HCT116 (cell line): ENCODE measurements at regions not wholly inside any gene's neighbourhood (a gene's known extent, or its start where the extent isn't known, plus 50 kb on each side); places are given as distances from the start of the nearest gene placed in this dataset.

Experiments
- ATAC-seq: fragments of 200-7000 bp; cut with Tn5 transposase; 2 replicates; pipeline ENCODE4 v1.9.1; 2020; ENCODE audit warnings: mild to moderate bottlenecking, moderate library complexity
- BruUV-seq: library from RNA; stranded (reverse); fragments of 400-500 nt; replicated peaks from 2 replicates; lab custom pipeline; 2021; lab: Mats Ljungman, UMichigan
- CTCF ChIA-PET: fragments of 300-600 bp; sonication (Branson Sonifier 250); formaldehyde crosslinking; loops from one replicate; lab custom pipeline; 2021; ENCODE audit warnings: antibody characterized with exemption; lab: Charles Lee
- POLR2A ChIA-PET: fragments of 300-600, 350-600 bp; sonication (Branson Sonifier 250); formaldehyde crosslinking; loops from one replicate; lab custom pipeline; 2021; ENCODE audit warnings: antibody characterized with exemption; lab: Charles Lee
- RAD21 ChIA-PET, 2 experiments: fragments of 300-600 bp; sonication (Branson Sonifier 250); formaldehyde crosslinking; loops; one replicate each; lab custom pipeline; 2023; ENCODE audit warnings: low total read pairs in 2 of 2; ENCODE audit not compliant: uncharacterized antibody in 2 of 2, unreplicated experiment in 2 of 2, low non-redundant PET in 1 of 2; lab: Charles Lee
- DNase-seq: peaks from one replicate; pipeline ENCODE4 v3.0.0-alpha.2; 2010; ENCODE audit warnings: low read depth, low spot score
- H2AFZ ChIP-seq: fragments of 200-600 bp; shearing (Covaris generic), sonication (generic); 2 replicates; pipeline ENCODE4 v1.6.1; 2017; ENCODE audit warnings: low read depth, mixed run types, mixed read lengths, antibody characterized with exemption, low read length; ENCODE audit not compliant: poor library complexity, severe bottlenecking
- H3K27ac ChIP-seq: 2 replicates; pipeline ENCODE4 v1.5.1; 2012; ENCODE audit warnings: low read depth, low read length
- H3K27me3 ChIP-seq: fragments of 200-600 bp; sonication (generic); 2 replicates; pipeline ENCODE4 v1.6.1; 2016; ENCODE audit warnings: mixed run types, low read length, mixed read lengths; ENCODE audit not compliant: insufficient read depth
- H3K36me3 ChIP-seq, 2 experiments: fragments of 200-500 bp in 1 of 2; fragments of 200-600 bp in 1 of 2; sonication (Bioruptor generic) in 1 of 2; sonication (generic) in 1 of 2; 2 replicates each; pipeline versions ENCODE4 v1.5.1 to v1.6.1; 2014 to 2016; ENCODE audit warnings: low read length in 2 of 2, inconsistent platforms in 1 of 2, mixed read lengths in 1 of 2, mixed run types in 1 of 2; ENCODE audit not compliant: insufficient read depth in 2 of 2, control insufficient read depth in 1 of 2
- H3K4me1 ChIP-seq, 2 experiments: fragments of 200-600 bp in 1 of 2; sonication (generic) in 1 of 2; 2 replicates each; pipeline versions ENCODE4 v1.5.1 to v1.6.1; 2012 to 2017; ENCODE audit warnings: low read length in 2 of 2, inconsistent platforms in 1 of 2, mild to moderate bottlenecking in 1 of 2, mixed read lengths in 1 of 2, mixed run types in 1 of 2, moderate library complexity in 1 of 2; ENCODE audit not compliant: insufficient read depth in 2 of 2, control insufficient read depth in 1 of 2
- H3K4me2 ChIP-seq: fragments of 200-600 bp; sonication (generic); 2 replicates; pipeline ENCODE4 v1.6.1; 2017; ENCODE audit warnings: mixed run types, low read length, mixed read lengths
- H3K4me3 ChIP-seq, 2 experiments: fragments of 200-600 bp in 1 of 2; sonication (generic) in 1 of 2; replicated peaks in 1 of 2; 2 replicates each; pipeline ENCODE4 v1.5.1; 2011 to 2016; ENCODE audit warnings: low read length in 2 of 2, control low read depth in 1 of 2, low read depth in 1 of 2, mild to moderate bottlenecking in 1 of 2, mixed read lengths in 1 of 2, mixed run types in 1 of 2
- H3K79me2 ChIP-seq: fragments of 200-600 bp; sonication (generic); 2 replicates; pipeline ENCODE4 v1.6.1; 2017; ENCODE audit warnings: mild to moderate bottlenecking, mixed run types, low read length, moderate library complexity, mixed read lengths; ENCODE audit not compliant: insufficient read depth
- H3K9ac ChIP-seq: fragments of 200-600 bp; sonication (generic); 2 replicates; pipeline ENCODE4 v1.6.1; 2016; ENCODE audit warnings: low read length, mixed read lengths
- H3K9me2 ChIP-seq: fragments of 200-600 bp; sonication (generic), shearing (Covaris generic); 2 replicates; pipeline ENCODE4 v1.6.1; 2017; ENCODE audit warnings: mixed run types, mild to moderate bottlenecking, moderate library complexity; ENCODE audit not compliant: insufficient read depth
- H3K9me3 ChIP-seq, 2 experiments: fragments of 200-500 bp in 1 of 2; fragments of 200-600 bp in 1 of 2; sonication (Bioruptor generic) in 1 of 2; sonication (generic) in 1 of 2; 2 replicates each; pipeline ENCODE4 v1.6.1; 2014 to 2017; ENCODE audit warnings: low read length in 2 of 2, mixed read lengths in 2 of 2, inconsistent platforms in 1 of 2, low read depth in 1 of 2, mild to moderate bottlenecking in 1 of 2, mixed run types in 1 of 2, moderate library complexity in 1 of 2; ENCODE audit not compliant: control insufficient read depth in 1 of 2, insufficient read depth in 1 of 2
- H4K20me1 ChIP-seq: fragments of 200-600 bp; sonication (generic), shearing (Covaris generic); 2 replicates; pipeline ENCODE4 v1.6.1; 2017; ENCODE audit warnings: mixed run types, mild to moderate bottlenecking, moderate library complexity; ENCODE audit not compliant: insufficient read depth
- EGR1 ChIP-seq: IDR thresholded peaks from 2 replicates; pipeline ENCODE4 v1.6.1; 2012; ENCODE audit warnings: low read depth
- ELF1 ChIP-seq: IDR thresholded peaks from 2 replicates; pipeline ENCODE4 v1.6.1; 2012; ENCODE audit warnings: low read depth, borderline replicate concordance
- EZH2phosphoT487 ChIP-seq: fragments of 200-600 bp; IDR thresholded peaks from 2 replicates; pipeline ENCODE4 v1.6.1; 2018; ENCODE audit warnings: antibody characterized with exemption, borderline replicate concordance
- FOSL1 ChIP-seq: IDR thresholded peaks from 2 replicates; pipeline ENCODE4 v1.6.1; 2012; ENCODE audit warnings: low read depth
- JUND ChIP-seq: IDR thresholded peaks from 2 replicates; pipeline ENCODE4 v1.6.1; 2012
- POLR2A ChIP-seq: IDR thresholded peaks from 2 replicates; pipeline ENCODE4 v1.7.0; 2011; ENCODE audit warnings: borderline replicate concordance; ENCODE audit not compliant: insufficient read depth, insufficient read length; ENCODE audit errors: extremely low read depth
- POLR2AphosphoS5 ChIP-seq: IDR thresholded peaks from 2 replicates; pipeline ENCODE4 v1.6.1; 2011; ENCODE audit warnings: mild to moderate bottlenecking, low read depth, low read length, moderate library complexity
- RAD21 ChIP-seq: IDR thresholded peaks from 2 replicates; pipeline ENCODE4 v1.6.1; 2012; ENCODE audit warnings: low read depth, mild to moderate bottlenecking
- SIN3A ChIP-seq: IDR thresholded peaks from 2 replicates; pipeline ENCODE4 v1.6.1; 2012; ENCODE audit warnings: low read depth
- SP1 ChIP-seq: IDR thresholded peaks from 2 replicates; pipeline ENCODE4 v1.6.1; 2012; ENCODE audit warnings: low read depth
- TCF7L2 ChIP-seq: IDR thresholded peaks from 2 replicates; pipeline ENCODE4 v1.7.0; 2011; ENCODE audit warnings: borderline replicate concordance, inconsistent platforms; ENCODE audit not compliant: insufficient read depth, insufficient read length; ENCODE audit errors: extremely low read depth
- YY1 ChIP-seq: IDR thresholded peaks from 2 replicates; pipeline ENCODE4 v1.6.1; 2011; ENCODE audit warnings: low read length, low read depth, moderate library complexity, mild to moderate bottlenecking; ENCODE audit not compliant: insufficient replicate concordance; ENCODE audit errors: extremely low read depth
- ZFX ChIP-seq: fragments of 450-650 bp; IDR thresholded peaks from 2 replicates; pipeline ENCODE4 v1.6.1; 2017
- ZNF274 ChIP-seq: fragments of 200-500 bp; sonication (Bioruptor generic); IDR thresholded peaks from 2 replicates; pipeline ENCODE4 v1.6.1; 2014; ENCODE audit warnings: mild to moderate bottlenecking, low read depth, low read length, inconsistent platforms
- intact Hi-C: fragments of 100-400 bp; cut with micrococcal nuclease; formaldehyde crosslinking; loops from 2 replicates; pipeline ENCODE4 v1.10.0; 2022
- TF ChIP-seq, protein P1 (sequence below): IDR thresholded peaks from 2 replicates; pipeline ENCODE4 v1.6.1; 2012; ENCODE audit warnings: low read depth
- TF ChIP-seq, protein P2 (sequence below): IDR thresholded peaks from 2 replicates; pipeline ENCODE4 v1.6.1; 2011; ENCODE audit warnings: mild to moderate bottlenecking, low read length, moderate library complexity; ENCODE audit not compliant: insufficient replicate concordance; ENCODE audit errors: extremely low read depth
- TF ChIP-seq, protein P3 (sequence below): IDR thresholded peaks from 2 replicates; pipeline ENCODE4 v1.6.1; 2012
- TF ChIP-seq, protein P4 (sequence below), 3 experiments: fragments of 200-600 bp in 1 of 3; sonication (generic) in 1 of 3; IDR thresholded peaks in 2 of 3; conservative IDR thresholded peaks in 1 of 3; 2 replicates each; pipeline ENCODE4 v1.5.1; 2012 to 2017; ENCODE audit warnings: low read depth in 2 of 3, low read length in 2 of 3, antibody characterized with exemption in 1 of 3, borderline replicate concordance in 1 of 3, control low read depth in 1 of 3, mild to moderate bottlenecking in 1 of 3, mixed read lengths in 1 of 3, mixed run types in 1 of 3, moderate library complexity in 1 of 3; ENCODE audit not compliant: insufficient read depth in 1 of 3

DNA sequence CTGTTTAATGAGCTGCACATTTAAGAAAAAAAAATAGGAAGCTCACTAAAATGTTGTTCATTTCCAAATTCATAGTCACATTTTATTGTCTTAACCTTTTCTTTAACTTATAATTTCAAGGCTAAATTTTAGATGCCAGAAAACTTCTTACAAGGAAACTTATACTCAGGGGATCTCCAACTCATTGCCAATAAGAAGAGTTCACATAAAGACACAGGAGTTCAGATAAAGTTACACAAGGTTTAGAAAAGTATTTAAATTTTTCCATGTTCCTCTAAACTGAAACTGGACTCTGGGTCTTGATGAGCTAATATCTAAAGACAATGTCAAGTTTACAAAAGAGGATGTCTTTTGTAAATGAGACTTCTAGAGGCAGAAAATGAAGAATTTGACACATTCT is 190.7 kb upstream of the KCNJ16 start:
- no TSS peak for BruUV-seq
- intact Hi-C loops = no loop called here
- POLR2A ChIA-PET = no interaction called here
- Histone ChIP-seq H3K9me2 (no peaks in the 10 kb centered on the region), H3K27ac (no peak overlapping the region), H3K79me2 (no peaks in the 10 kb centered on the region), H3K9me3 (peaks cover 16 to 24% of the 10 kb centered on the region in 2 experiments; a peak in 2 of 4 replicates), H3K27me3 (no peaks in the 10 kb centered on the region), H4K20me1 (no peaks in the 10 kb centered on the region), H3K4me3 (no peak overlapping the region), H2AFZ (no peak overlapping the region), H3K36me3 (no peaks in the 10 kb centered on the region), H3K4me1 (no peaks in the 10 kb centered on the region), H3K4me2 (no peak overlapping the region), H3K9ac (no peak overlapping the region)
- CTCF ChIA-PET = no interaction called here
- ATAC-seq (no peak), DNase-seq (no peak)
- RAD21 ChIA-PET = no interaction called here
- TF ChIP-seq SIN3A = no peak
- no peak for TF ChIP-seq ZNF274
- no peak for TF ChIP-seq RAD21
- TF ChIP-seq ZFX = no peak
- TF ChIP-seq ELF1 = no peak
- TF ChIP-seq YY1 = no peak
- TF ChIP-seq POLR2AphosphoS5 = no peak
- TF ChIP-seq, protein P1, sequence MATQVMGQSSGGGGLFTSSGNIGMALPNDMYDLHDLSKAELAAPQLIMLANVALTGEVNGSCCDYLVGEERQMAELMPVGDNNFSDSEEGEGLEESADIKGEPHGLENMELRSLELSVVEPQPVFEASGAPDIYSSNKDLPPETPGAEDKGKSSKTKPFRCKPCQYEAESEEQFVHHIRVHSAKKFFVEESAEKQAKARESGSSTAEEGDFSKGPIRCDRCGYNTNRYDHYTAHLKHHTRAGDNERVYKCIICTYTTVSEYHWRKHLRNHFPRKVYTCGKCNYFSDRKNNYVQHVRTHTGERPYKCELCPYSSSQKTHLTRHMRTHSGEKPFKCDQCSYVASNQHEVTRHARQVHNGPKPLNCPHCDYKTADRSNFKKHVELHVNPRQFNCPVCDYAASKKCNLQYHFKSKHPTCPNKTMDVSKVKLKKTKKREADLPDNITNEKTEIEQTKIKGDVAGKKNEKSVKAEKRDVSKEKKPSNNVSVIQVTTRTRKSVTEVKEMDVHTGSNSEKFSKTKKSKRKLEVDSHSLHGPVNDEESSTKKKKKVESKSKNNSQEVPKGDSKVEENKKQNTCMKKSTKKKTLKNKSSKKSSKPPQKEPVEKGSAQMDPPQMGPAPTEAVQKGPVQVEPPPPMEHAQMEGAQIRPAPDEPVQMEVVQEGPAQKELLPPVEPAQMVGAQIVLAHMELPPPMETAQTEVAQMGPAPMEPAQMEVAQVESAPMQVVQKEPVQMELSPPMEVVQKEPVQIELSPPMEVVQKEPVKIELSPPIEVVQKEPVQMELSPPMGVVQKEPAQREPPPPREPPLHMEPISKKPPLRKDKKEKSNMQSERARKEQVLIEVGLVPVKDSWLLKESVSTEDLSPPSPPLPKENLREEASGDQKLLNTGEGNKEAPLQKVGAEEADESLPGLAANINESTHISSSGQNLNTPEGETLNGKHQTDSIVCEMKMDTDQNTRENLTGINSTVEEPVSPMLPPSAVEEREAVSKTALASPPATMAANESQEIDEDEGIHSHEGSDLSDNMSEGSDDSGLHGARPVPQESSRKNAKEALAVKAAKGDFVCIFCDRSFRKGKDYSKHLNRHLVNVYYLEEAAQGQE = no peak
- TF ChIP-seq JUND = no peak
- TF ChIP-seq, protein P2, sequence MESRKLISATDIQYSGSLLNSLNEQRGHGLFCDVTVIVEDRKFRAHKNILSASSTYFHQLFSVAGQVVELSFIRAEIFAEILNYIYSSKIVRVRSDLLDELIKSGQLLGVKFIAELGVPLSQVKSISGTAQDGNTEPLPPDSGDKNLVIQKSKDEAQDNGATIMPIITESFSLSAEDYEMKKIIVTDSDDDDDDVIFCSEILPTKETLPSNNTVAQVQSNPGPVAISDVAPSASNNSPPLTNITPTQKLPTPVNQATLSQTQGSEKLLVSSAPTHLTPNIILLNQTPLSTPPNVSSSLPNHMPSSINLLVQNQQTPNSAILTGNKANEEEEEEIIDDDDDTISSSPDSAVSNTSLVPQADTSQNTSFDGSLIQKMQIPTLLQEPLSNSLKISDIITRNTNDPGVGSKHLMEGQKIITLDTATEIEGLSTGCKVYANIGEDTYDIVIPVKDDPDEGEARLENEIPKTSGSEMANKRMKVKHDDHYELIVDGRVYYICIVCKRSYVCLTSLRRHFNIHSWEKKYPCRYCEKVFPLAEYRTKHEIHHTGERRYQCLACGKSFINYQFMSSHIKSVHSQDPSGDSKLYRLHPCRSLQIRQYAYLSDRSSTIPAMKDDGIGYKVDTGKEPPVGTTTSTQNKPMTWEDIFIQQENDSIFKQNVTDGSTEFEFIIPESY = no peak
- no peak for TF ChIP-seq EZH2phosphoT487
- TF ChIP-seq TCF7L2 = no peak
- TF ChIP-seq, protein P3, sequence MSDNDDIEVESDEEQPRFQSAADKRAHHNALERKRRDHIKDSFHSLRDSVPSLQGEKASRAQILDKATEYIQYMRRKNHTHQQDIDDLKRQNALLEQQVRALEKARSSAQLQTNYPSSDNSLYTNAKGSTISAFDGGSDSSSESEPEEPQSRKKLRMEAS = no peak
- TF ChIP-seq, protein P4, sequence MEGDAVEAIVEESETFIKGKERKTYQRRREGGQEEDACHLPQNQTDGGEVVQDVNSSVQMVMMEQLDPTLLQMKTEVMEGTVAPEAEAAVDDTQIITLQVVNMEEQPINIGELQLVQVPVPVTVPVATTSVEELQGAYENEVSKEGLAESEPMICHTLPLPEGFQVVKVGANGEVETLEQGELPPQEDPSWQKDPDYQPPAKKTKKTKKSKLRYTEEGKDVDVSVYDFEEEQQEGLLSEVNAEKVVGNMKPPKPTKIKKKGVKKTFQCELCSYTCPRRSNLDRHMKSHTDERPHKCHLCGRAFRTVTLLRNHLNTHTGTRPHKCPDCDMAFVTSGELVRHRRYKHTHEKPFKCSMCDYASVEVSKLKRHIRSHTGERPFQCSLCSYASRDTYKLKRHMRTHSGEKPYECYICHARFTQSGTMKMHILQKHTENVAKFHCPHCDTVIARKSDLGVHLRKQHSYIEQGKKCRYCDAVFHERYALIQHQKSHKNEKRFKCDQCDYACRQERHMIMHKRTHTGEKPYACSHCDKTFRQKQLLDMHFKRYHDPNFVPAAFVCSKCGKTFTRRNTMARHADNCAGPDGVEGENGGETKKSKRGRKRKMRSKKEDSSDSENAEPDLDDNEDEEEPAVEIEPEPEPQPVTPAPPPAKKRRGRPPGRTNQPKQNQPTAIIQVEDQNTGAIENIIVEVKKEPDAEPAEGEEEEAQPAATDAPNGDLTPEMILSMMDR (IDR thresholded peaks at IDR 0.05 in 2 of 3, conservative IDR thresholded peaks at IDR 0.05 in 1 of 3; ENCODE audit: borderline replicate concordance in 1 of 3, insufficient read depth in 1 of 3, low read depth in 2 of 3, low read length in 2 of 3) = no peak
- TF ChIP-seq SP1 = no peak
- no peak for TF ChIP-seq FOSL1
- no peak for TF ChIP-seq POLR2A
- no peak for TF ChIP-seq EGR1
